ENCODE measurements at regions not wholly inside any gene's neighbourhood (a gene's known extent, or its start where the extent isn't known, plus 50 kb on each side); places are given as distances from the start of the nearest gene placed in this dataset.
"Not testable (repeated sequence)": the region's sequence is repeated elsewhere in the genome, so short reads cannot be mapped to it uniquely, and the experiment has no call there.

GRCh38 chr12:59085690-59086089 is 165.4 kb upstream of the LRIG3 start:
- no peak for DNase-seq (ENCODE audit: low spot score)

- DNase-seq (ENCODE audit: low spot score), result peak; percentile 61
Observed at GRCh38 chr12:59084511-59085375, 164.4 kb upstream of the LRIG3 start.

GRCh38 chr12:59082952-59083351 is 162.6 kb upstream of the LRIG3 start:
- DNase-seq (ENCODE audit: low spot score), result no peak

GRCh38 chr12:59080101-59080500 is 159.8 kb upstream of the LRIG3 start:
- DNase-seq (ENCODE audit: low spot score), result no peak

- no peak for DNase-seq (ENCODE audit: low spot score)
Observed at GRCh38 chr12:59079472-59079871, 159.2 kb upstream of the LRIG3 start.

- no peak for DNase-seq (ENCODE audit: low spot score)
Observed at GRCh38 chr12:59079002-59079401, 158.7 kb upstream of the LRIG3 start.

GRCh38 chr12:59077575-59078426 is 157.5 kb upstream of the LRIG3 start:
- DNase-seq (ENCODE audit: low spot score), result no peak

GRCh38 chr12:59077153-59077552 is 156.8 kb upstream of the LRIG3 start:
- no peak for DNase-seq (ENCODE audit: low spot score)

- no peak for DNase-seq (ENCODE audit: low spot score)
Observed at GRCh38 chr12:59076622-59077021, 156.3 kb upstream of the LRIG3 start.

- DNase-seq (ENCODE audit: low spot score), result no peak
Observed at GRCh38 chr12:59075968-59076490, 155.7 kb upstream of the LRIG3 start.

- DNase-seq (ENCODE audit: low spot score), result no peak
Observed at GRCh38 chr12:59075141-59075540, 154.8 kb upstream of the LRIG3 start.

GRCh38 chr12:59070322-59070933 is 150.1 kb upstream of the LRIG3 start:
- no peak for DNase-seq (ENCODE audit: low spot score)

GRCh38 chr12:59069516-59069915 is 149.2 kb upstream of the LRIG3 start:
- DNase-seq (ENCODE audit: low spot score), result no peak

GRCh38 chr12:59068436-59068835 is 148.1 kb upstream of the LRIG3 start:
- DNase-seq (ENCODE audit: low spot score), result no peak

- peak; percentile 85 for DNase-seq (ENCODE audit: low spot score)
Observed at GRCh38 chr12:59067083-59067482, 146.8 kb upstream of the LRIG3 start.

GRCh38 chr12:59066445-59066844 is 146.1 kb upstream of the LRIG3 start:
- DNase-seq (ENCODE audit: low spot score), result no peak

- DNase-seq (ENCODE audit: low spot score), result no peak
Observed at GRCh38 chr12:59059088-59059935, 139.0 kb upstream of the LRIG3 start.

- DNase-seq (ENCODE audit: low spot score), result no peak
Observed at GRCh38 chr12:59056966-59057365, 136.7 kb upstream of the LRIG3 start.

GRCh38 chr12:59055204-59055860 is 135.0 kb upstream of the LRIG3 start:
- no peak for DNase-seq (ENCODE audit: low spot score)

GRCh38 chr12:59053266-59053899 is 133.1 kb upstream of the LRIG3 start:
- DNase-seq (ENCODE audit: low spot score), result not testable (repeated sequence)
